GM12875 (cell line): ENCODE measurements at regions not wholly inside any gene's neighbourhood (a gene's known extent, or its start where the extent isn't known, plus 50 kb on each side); places are given as distances from the start of the nearest gene placed in this dataset.
"Not testable (repeated sequence)": the region's sequence is repeated elsewhere in the genome, so short reads cannot be mapped to it uniquely, and the experiment has no call there.

ENCODE experiments used
- H3K4me3 ChIP-seq: one replicate; pipeline ENCODE4 v1.5.1; 2011; ENCODE audit warnings: low read depth, low read length, control low read depth
- CTCF ChIP-seq: IDR thresholded peaks from 2 replicates; pipeline ENCODE4 v1.5.1; 2011; ENCODE audit warnings: low read depth, mild to moderate bottlenecking, control low read depth, inconsistent platforms, low read length, moderate library complexity, borderline replicate concordance; ENCODE audit not compliant: insufficient read depth

DNA sequence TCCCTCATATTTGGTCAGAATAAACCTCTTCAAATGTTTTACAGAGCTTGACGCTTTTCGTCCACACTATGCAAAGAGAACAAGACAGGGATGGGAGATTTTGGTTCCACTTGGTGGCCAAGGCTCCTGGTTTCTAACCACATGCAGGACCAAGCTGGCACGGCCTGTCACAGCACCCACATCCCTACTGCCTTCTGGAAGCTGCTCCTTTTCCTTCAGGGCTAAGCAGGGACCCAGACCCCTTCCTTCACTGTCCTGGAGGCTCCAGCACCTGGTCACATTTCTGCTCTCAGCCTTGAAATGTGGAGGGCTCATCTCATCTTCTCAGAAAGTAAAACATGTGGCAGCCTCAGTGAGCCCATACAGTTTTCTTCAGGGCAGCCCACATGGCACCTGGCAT lies 50.4 kb upstream of the ARHGEF7 start:
- H3K4me3 ChIP-seq = no peak overlapping the region
- no peak for TF ChIP-seq CTCF

GRCh38 chr13:111062966-111063365 lies 52.1 kb upstream of the ARHGEF7 start:
- H3K4me3 ChIP-seq = no peak overlapping the region
- no peak for TF ChIP-seq CTCF

GRCh38 chr13:111062305-111062704 lies 52.8 kb upstream of the ARHGEF7 start:
- no peak for TF ChIP-seq CTCF

GRCh38 chr13:111061358-111062045 lies 53.6 kb upstream of the ARHGEF7 start:
- no peak overlapping the region for H3K4me3 ChIP-seq
- no peak for TF ChIP-seq CTCF

More at GRCh38 chr13:111062305-111062704, 52.8 kb upstream of the ARHGEF7 start:
- no peak overlapping the region for H3K4me3 ChIP-seq

GRCh38 chr13:111060237-111060919 lies 54.7 kb upstream of the ARHGEF7 start:
- H3K4me3 ChIP-seq = no peak overlapping the region

DNA sequence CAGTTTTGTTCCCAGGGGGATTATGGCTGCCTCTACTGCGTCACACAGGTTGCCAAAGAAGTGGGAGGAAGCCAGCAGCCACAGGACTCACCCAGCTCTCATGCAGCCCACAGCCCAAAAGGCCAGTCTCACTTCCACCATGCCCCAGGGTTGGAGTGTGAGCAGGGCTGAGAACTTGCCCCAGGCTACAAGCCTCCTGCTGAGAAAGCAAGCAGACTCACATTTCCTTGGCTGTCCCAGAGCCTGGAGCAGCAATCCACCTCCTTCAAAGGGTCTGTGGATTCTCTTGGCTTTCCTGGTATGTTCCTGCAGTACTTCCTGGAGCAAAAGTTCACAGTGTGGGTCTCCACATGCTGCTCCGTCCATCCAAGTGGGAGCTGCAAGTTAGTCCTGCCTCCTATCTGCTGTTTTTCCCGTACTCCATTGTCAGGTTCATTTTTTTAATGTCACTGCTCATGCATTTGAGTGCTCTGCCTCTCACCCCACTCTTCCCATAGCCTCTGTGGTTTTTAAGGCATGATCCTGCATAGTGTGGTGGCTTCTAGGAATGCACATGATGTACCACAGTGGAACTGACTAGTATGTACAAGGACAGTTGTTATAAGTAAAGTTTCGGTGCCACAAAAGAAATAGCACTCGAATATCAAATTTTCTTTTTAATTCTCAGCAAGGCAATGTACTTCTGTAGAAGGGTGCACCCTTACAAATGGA lies 56.2 kb upstream of the ARHGEF7 start:
- no peak overlapping the region for H3K4me3 ChIP-seq
- no peak for TF ChIP-seq CTCF

More at GRCh38 chr13:111060237-111060919, 54.7 kb upstream of the ARHGEF7 start:
- TF ChIP-seq CTCF = no peak

DNA sequence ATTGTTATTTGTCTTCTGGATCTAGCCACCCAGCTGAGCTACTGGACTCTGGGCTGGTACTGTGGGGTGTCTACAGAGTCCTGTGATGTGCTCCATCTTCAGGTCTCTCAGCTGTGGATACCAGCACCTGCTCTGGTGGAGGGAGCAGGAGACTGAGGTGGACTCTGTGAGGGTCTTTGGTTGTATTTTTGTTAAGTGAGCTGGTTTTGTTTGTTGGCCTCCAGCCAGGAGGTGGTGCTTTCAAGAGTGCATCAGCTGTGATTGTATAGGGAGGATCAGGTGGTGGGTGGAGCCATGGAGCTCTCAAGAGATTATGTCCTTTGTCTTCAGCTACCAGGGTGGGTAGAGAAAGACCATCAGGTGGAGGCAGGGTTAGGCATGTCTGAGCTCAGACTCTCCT lies 56.8 kb upstream of the ARHGEF7 start:
- not testable (repeated sequence) for H3K4me3 ChIP-seq

GRCh38 chr13:111051726-111052232 lies 63.3 kb upstream of the ARHGEF7 start:
- H3K4me3 ChIP-seq = not testable (repeated sequence)
